GM19397 (cell line): ENCODE measurements at regions not wholly inside any gene's neighbourhood (a gene's known extent, or its start where the extent isn't known, plus 50 kb on each side); places are given as distances from the start of the nearest gene placed in this dataset.

ENCODE experiments used
- ATAC-seq: cut with Tn5 transposase; IDR thresholded peaks from one replicate; pipeline ENCODE4 v1.9.1; 2021; ENCODE audit warnings: mild to moderate bottlenecking, moderate library complexity; ENCODE audit not compliant: unreplicated experiment

DNA sequence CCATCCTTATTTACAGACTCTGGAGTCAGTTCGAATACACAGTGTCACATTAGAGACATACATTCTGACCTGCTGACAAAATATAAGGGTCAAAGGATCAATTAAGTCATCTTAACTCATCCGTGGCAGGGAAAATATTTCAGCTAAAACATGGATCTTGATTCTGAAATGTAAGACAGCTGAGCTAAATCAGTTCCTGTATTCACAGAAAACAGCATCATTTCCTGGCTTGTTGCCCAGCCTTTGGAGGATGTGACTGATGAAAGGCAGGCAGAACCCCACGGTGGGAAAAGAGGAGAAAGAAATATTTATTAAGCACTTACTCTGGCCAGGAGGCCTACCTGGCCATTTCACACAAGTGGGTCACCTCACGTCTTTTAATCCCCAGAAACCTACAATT, 101.9 kb downstream of the GAS2L3 start:
- no peak for ATAC-seq

DNA sequence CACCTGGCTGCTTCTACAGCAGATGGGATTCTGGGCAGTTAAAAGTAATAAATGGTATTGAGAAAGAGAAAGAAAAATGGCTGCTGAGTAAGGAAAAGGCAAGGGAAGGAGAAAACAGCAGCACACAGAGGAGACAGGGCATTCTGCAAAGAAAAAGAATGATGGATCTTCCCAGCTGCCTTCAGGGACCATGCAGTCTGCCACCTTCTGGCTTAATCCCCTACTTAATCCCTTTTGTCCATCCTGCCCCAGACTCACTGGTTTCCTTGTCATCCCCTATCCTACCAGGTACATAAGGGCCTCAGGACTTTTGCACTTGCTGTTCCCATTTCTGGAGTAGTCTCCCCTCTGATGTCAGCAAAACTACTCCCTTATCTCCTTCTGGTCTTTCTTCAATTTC, 107.6 kb downstream of the GAS2L3 start:
- ATAC-seq, result no peak

GRCh38 chr12:100682178-100682577, 108.7 kb downstream of the GAS2L3 start:
- ATAC-seq, result no peak

DNA sequence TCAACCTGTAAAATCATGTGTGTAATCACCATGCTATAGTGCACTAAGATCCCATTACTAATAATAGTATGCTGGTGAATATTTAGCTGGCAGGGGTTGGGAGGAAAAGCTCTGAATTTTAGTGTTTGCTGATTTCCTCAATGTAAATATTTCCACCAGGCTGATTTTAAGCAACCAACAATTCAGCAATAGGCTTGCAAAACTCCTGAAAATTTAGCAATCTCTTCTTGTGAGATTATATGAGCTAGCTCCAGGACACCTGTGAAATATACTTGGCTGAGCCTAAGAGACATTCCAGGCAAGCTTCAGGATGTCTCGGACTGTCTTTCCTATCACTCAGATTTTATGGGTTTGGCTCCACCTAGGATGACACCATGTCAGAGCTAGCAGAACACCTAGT, 106.9 kb upstream of the ANO4 start:
- ATAC-seq, result no peak

DNA sequence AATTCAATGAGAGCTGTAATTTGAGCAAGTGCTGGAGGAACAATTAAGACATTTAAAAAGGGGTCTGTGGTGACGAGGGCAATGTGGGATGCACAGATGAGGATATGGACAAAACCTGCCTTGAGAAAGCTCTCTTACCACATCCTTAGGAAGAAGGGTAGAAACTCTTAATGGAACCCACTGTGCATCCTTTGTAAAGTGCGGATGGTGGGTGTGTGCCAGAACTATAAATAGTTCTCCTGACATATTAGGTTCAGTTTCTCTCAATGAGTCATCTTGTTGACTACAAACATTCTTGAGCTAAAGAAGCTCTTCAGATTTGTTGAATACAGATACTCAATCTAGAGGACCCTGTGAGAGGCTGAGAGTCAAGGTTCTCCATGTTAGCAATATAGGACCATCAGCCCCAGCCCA, 106.1 kb upstream of the ANO4 start:
- no peak for ATAC-seq

GRCh38 chr12:100692502-100692901, 102.1 kb upstream of the ANO4 start:
- no peak for ATAC-seq

DNA sequence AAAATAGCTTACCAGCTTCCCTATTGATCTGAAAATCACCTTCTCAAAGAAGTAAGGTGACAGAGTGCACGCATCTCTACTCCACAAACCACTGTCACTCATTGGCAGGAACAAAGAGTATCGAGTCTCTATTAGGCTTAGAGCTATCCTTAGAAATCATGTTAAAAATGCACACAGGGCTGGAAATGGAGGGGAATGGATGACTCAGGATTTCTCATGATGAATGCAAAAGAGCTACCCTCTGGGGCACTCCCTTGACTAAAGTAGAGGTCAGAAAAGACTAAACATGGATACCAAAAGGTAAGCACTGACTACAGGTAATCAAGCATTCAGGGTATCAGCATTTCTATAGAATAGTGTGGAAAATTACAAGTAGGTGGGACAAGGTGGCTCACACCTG, 96.1 kb upstream of the ANO4 start:
- ATAC-seq, result no peak

DNA sequence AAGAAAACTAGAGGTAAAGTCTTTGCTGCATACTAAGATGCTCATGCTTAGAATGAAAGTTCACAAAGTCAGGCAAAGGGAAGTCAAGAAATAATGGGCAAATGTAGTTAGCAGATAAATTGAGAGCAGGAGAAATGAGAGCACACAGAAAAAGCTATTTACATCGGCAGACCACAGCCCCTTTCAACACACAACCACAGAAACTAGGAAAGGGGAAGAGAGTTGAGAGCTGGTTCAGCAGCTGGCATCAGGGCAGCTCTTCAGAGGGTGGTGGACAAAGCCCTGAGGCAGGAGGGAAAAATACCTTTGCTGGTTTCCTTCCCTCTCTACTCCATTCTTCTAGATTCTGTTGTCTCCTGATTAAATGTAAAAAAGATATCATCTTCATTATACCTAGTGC, 95.4 kb upstream of the ANO4 start:
- peak; percentile 86 for ATAC-seq

DNA sequence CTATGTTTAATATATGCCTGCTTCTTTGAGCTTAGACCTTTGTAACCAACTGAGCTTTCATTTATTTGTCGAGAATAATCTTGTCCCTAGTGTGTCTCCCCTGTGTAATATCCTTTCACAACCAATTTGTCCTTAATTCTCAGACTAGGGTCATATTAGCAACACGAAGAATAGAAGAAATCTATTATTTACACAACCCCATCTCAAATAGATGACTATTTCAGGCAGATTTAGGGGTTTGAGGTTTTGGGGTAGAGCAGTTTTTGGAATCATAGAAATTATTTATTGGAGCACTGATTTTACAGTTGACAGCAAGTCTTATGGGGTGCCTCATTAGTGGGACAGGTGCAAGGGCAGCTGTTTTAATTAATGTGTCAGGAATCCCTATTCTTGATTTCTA, 91.2 kb upstream of the ANO4 start:
- ATAC-seq, result no peak

- no peak for ATAC-seq
Observed at GRCh38 chr12:100703868-100704267, 90.7 kb upstream of the ANO4 start.

- ATAC-seq, result no peak
Observed at GRCh38 chr12:100706033-100706432, 88.5 kb upstream of the ANO4 start.

DNA sequence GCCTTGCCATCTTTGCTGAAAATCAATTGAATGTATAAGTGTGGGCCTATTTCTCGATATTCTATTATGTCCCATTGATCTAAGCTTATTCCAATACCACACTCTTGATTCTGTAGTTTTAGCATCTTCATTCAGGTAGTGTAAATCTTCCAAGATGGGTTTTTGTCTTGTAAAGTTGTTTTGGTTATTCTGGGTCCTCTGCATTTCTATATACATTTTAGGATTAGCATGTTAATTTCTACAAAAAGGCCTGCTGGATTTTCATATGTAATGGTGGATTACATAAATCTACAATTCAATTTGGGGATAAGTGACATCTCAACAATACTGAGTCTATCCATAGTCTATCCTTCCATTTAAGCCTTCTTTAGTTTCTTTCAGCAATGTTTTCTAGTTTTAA, 86.0 kb upstream of the ANO4 start:
- no peak for ATAC-seq

DNA sequence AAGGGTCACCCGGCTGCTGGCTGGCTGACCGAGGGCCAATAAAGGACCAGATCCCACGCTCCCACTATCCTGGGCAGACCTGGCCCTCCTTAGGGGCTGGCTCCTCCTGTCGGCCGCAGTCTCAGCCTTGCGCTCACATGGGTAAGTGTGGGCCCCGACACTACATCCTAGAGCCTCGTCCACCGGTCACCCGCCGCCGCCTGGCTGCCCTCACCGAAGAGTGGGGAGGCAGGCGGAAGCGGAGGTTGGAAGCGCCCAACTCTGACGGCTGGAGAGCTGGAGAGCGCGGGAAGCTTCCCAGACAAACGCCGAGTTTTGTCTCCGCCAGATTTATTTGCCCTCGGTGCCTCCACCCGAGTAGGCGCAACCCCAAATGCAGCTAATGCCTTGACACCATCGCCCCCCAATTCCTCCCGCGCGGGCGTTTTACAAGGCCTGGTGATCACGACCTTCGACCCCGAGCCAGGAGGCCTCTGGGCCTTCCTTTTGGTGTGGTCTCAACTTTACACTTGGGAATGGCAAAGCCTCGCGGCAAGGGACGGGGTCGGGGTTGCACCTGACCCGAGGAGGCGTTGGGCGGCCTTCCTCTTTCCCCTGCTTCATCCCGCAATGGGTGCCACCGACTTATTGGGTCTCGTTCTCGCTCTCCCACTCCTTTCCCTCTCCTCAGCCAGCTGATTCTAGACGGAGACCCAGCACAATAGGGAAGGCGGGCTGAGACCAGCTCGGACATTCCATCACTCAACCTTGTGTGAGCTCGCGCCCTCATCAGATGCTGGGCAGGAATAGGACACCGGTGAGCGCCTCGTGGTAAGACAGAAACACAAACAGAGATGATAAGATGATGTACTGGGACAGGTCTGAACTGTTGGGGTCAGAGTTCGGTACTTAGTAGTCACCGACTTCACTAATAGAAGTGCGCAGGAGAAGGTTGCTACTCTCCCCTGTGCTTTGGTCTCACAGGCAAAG, 78.3 kb upstream of the ANO4 start:
- ATAC-seq, result no peak

DNA sequence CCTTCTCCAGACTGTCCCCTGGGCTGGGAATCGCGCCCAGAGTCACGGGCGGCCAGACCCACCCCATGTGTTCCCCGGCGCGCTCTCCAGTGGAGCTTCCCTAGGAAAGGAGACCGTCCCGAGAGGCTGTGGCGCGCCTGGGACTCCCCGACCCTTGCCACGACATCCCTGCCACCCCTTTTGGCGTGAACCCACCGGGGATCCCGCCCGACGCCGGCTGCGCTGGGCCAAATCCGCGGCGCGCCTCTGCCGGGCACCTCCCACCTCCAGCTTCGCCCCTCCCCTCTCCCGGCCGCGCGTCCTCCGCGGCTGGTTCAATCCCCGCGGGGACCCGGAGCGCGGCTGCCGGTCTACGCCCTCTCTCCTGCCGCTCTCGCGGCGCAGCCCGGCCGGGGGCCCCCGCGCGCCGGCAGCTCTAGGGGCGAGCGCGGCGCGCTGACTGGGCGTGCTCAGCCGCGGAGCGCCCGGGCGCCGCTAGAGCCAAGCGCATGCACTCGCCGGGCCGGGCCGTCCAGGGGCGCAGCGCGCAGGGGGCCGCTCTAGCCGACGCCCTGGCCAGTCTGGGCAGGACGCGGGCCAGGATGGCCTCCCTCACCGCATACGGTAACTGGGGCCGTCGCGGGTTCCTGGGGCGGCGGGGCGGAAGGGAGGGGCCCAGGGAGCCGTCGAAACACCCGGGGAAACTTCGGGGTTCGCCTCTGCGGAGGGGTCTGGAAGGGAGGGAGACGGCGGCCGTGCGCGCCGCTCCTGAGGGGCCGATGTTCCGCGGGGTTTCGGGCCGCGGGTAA, 77.4 kb upstream of the ANO4 start:
- no peak for ATAC-seq

DNA sequence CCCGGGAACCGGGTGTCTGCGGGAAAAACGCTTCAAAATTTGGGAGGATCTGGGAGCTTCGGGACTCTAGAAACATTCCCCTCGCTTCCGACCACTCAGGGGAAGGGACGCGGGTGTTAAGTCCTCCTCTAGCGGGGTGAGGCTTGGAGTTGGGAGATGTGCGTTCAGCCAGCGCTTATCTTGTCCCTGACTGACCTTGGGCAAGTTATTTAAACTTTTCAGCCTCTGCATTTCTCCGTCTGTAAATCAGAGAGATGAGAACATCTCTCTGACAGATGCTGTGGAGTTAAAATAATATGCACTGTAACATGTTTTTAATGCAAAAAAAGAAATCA, 76.9 kb upstream of the ANO4 start:
- no peak for ATAC-seq

DNA sequence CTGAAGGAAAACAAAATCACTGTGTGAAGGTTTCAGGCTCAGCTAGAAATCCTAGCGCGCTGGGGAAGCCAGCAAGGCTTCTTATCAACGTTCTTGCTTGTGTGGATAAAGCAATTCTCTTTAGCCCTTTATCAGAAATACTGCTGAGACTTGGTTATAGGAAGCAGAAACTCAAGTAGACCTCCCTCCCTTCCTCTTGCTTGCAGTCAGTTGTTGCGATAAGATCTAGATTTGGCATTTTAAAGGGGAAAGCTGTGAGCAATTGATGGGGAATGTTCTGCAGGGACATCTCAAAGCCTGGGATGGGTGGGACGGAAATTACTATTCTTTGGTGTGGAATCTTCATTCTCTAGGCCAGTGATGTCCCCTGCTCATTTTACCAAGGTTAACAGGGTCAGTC, 76.4 kb upstream of the ANO4 start:
- ATAC-seq, result no peak

- ATAC-seq, result no peak
Observed at GRCh38 chr12:100720016-100720654, 74.4 kb upstream of the ANO4 start.

- ATAC-seq, result no peak
Observed at GRCh38 chr12:100721169-100721568, 73.4 kb upstream of the ANO4 start.

DNA sequence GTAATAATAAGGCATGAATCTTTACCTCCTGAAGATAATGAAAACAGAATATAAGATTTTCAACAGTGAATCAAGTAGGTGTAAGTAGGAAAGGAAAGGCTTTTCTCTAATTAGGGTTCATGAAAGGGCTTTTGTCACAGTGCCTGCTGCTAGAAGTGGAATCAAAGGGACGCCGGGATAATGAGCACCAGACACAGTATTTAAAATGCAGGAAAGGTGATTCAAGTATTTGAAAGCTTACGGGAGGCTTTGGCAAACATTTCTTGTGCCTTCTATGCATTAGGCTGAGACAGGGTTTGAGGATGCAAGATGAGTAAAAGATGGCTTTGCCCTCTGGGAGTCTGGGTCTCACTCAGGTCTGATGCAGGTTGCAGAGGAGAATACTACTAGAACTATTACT, 70.5 kb upstream of the ANO4 start:
- no peak for ATAC-seq

DNA sequence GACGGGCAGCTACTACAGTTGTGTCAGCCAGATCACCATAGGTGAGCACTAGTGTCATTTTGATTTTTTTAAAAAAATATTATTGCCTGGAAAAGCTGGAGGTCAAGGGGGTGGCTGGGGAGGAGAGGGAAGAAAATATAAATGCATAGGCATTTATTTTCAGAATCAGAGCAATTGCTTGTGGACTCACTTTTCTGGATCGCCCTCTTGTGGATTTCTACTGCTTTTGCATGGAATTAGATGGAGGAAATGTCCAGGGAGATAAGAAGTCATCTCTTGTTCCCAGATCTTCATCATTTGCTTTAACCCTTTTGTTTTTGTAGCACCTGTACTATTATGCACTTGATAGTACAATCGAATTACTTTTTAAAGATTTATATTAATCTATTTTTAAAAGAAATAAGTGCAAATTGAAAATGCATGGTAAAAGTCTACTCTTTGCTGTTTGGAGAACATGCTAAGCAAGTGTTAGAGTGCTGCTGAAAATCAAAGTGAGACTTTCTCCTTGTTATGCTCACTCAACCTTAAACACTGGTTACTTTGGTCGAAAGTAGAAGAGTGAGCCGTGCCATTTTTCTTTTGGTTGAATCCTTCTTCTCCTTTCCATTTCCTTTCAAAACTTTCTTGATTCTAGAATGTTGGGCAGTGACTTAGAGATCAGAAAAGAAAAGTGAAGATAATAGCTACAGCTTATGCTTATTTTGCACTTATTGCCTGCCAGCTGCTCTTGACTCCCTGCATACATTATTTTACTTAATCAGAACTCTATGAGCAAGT, 60.6 kb upstream of the ANO4 start:
- ATAC-seq, result no peak

DNA sequence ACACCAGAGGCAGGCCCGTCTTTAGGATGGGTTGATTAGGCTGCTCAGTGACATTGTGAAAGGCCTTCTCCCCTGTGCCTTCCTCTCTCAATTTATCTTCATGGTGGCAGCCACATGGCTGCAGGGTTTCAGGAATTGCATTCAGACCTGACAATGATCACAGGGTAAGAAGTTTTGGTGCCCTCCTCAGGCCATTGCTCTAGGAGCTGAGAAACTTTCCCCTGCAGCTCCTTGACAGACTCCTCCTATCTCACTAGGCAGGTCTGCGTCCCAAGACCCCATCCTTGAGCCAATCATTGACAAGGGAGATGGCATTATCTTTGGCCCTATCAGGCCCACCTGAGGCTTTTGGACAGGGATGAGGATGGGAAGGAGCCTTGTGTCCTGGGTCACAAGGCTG, 57.4 kb upstream of the ANO4 start:
- ATAC-seq, result no peak
